HCT116 (cell line): ENCODE measurements at regions not wholly inside any gene's neighbourhood (a gene's known extent, or its start where the extent isn't known, plus 50 kb on each side); places are given as distances from the start of the nearest gene placed in this dataset.

Experiments
- ATAC-seq: fragments of 200-7000 bp; cut with Tn5 transposase; 2 replicates; pipeline ENCODE4 v1.9.1; 2020; ENCODE audit warnings: mild to moderate bottlenecking, moderate library complexity
- BruUV-seq: library from RNA; stranded (reverse); fragments of 400-500 nt; replicated peaks from 2 replicates; lab custom pipeline; 2021; lab: Mats Ljungman, UMichigan
- CTCF ChIA-PET: fragments of 300-600 bp; sonication (Branson Sonifier 250); formaldehyde crosslinking; loops from one replicate; lab custom pipeline; 2021; ENCODE audit warnings: antibody characterized with exemption; lab: Charles Lee
- POLR2A ChIA-PET: fragments of 300-600, 350-600 bp; sonication (Branson Sonifier 250); formaldehyde crosslinking; loops from one replicate; lab custom pipeline; 2021; ENCODE audit warnings: antibody characterized with exemption; lab: Charles Lee
- RAD21 ChIA-PET, 2 experiments: fragments of 300-600 bp; sonication (Branson Sonifier 250); formaldehyde crosslinking; loops; one replicate each; lab custom pipeline; 2023; ENCODE audit warnings: low total read pairs in 2 of 2; ENCODE audit not compliant: uncharacterized antibody in 2 of 2, unreplicated experiment in 2 of 2, low non-redundant PET in 1 of 2; lab: Charles Lee
- DNase-seq: peaks from one replicate; pipeline ENCODE4 v3.0.0-alpha.2; 2010; ENCODE audit warnings: low read depth, low spot score
- H2AFZ ChIP-seq: fragments of 200-600 bp; shearing (Covaris generic), sonication (generic); 2 replicates; pipeline ENCODE4 v1.6.1; 2017; ENCODE audit warnings: low read depth, mixed run types, mixed read lengths, antibody characterized with exemption, low read length; ENCODE audit not compliant: poor library complexity, severe bottlenecking
- H3K27ac ChIP-seq: 2 replicates; pipeline ENCODE4 v1.5.1; 2012; ENCODE audit warnings: low read depth, low read length
- H3K27me3 ChIP-seq: fragments of 200-600 bp; sonication (generic); 2 replicates; pipeline ENCODE4 v1.6.1; 2016; ENCODE audit warnings: mixed run types, low read length, mixed read lengths; ENCODE audit not compliant: insufficient read depth
- H3K36me3 ChIP-seq, 2 experiments: fragments of 200-500 bp in 1 of 2; fragments of 200-600 bp in 1 of 2; sonication (Bioruptor generic) in 1 of 2; sonication (generic) in 1 of 2; 2 replicates each; pipeline versions ENCODE4 v1.5.1 to v1.6.1; 2014 to 2016; ENCODE audit warnings: low read length in 2 of 2, inconsistent platforms in 1 of 2, mixed read lengths in 1 of 2, mixed run types in 1 of 2; ENCODE audit not compliant: insufficient read depth in 2 of 2, control insufficient read depth in 1 of 2
- H3K4me1 ChIP-seq, 2 experiments: fragments of 200-600 bp in 1 of 2; sonication (generic) in 1 of 2; 2 replicates each; pipeline versions ENCODE4 v1.5.1 to v1.6.1; 2012 to 2017; ENCODE audit warnings: low read length in 2 of 2, inconsistent platforms in 1 of 2, mild to moderate bottlenecking in 1 of 2, mixed read lengths in 1 of 2, mixed run types in 1 of 2, moderate library complexity in 1 of 2; ENCODE audit not compliant: insufficient read depth in 2 of 2, control insufficient read depth in 1 of 2
- H3K4me2 ChIP-seq: fragments of 200-600 bp; sonication (generic); 2 replicates; pipeline ENCODE4 v1.6.1; 2017; ENCODE audit warnings: mixed run types, low read length, mixed read lengths
- H3K4me3 ChIP-seq, 2 experiments: fragments of 200-600 bp in 1 of 2; sonication (generic) in 1 of 2; replicated peaks in 1 of 2; 2 replicates each; pipeline ENCODE4 v1.5.1; 2011 to 2016; ENCODE audit warnings: low read length in 2 of 2, control low read depth in 1 of 2, low read depth in 1 of 2, mild to moderate bottlenecking in 1 of 2, mixed read lengths in 1 of 2, mixed run types in 1 of 2
- H3K79me2 ChIP-seq: fragments of 200-600 bp; sonication (generic); 2 replicates; pipeline ENCODE4 v1.6.1; 2017; ENCODE audit warnings: mild to moderate bottlenecking, mixed run types, low read length, moderate library complexity, mixed read lengths; ENCODE audit not compliant: insufficient read depth
- H3K9ac ChIP-seq: fragments of 200-600 bp; sonication (generic); 2 replicates; pipeline ENCODE4 v1.6.1; 2016; ENCODE audit warnings: low read length, mixed read lengths
- H3K9me2 ChIP-seq: fragments of 200-600 bp; sonication (generic), shearing (Covaris generic); 2 replicates; pipeline ENCODE4 v1.6.1; 2017; ENCODE audit warnings: mixed run types, mild to moderate bottlenecking, moderate library complexity; ENCODE audit not compliant: insufficient read depth
- H3K9me3 ChIP-seq, 2 experiments: fragments of 200-500 bp in 1 of 2; fragments of 200-600 bp in 1 of 2; sonication (Bioruptor generic) in 1 of 2; sonication (generic) in 1 of 2; 2 replicates each; pipeline ENCODE4 v1.6.1; 2014 to 2017; ENCODE audit warnings: low read length in 2 of 2, mixed read lengths in 2 of 2, inconsistent platforms in 1 of 2, low read depth in 1 of 2, mild to moderate bottlenecking in 1 of 2, mixed run types in 1 of 2, moderate library complexity in 1 of 2; ENCODE audit not compliant: control insufficient read depth in 1 of 2, insufficient read depth in 1 of 2
- H4K20me1 ChIP-seq: fragments of 200-600 bp; sonication (generic), shearing (Covaris generic); 2 replicates; pipeline ENCODE4 v1.6.1; 2017; ENCODE audit warnings: mixed run types, mild to moderate bottlenecking, moderate library complexity; ENCODE audit not compliant: insufficient read depth
- CEBPB ChIP-seq: IDR thresholded peaks from 2 replicates; pipeline ENCODE4 v1.6.1; 2012; ENCODE audit warnings: low read depth
- EGR1 ChIP-seq: IDR thresholded peaks from 2 replicates; pipeline ENCODE4 v1.6.1; 2012; ENCODE audit warnings: low read depth
- ELF1 ChIP-seq: IDR thresholded peaks from 2 replicates; pipeline ENCODE4 v1.6.1; 2012; ENCODE audit warnings: low read depth, borderline replicate concordance
- EZH2phosphoT487 ChIP-seq: fragments of 200-600 bp; IDR thresholded peaks from 2 replicates; pipeline ENCODE4 v1.6.1; 2018; ENCODE audit warnings: antibody characterized with exemption, borderline replicate concordance
- POLR2A ChIP-seq: IDR thresholded peaks from 2 replicates; pipeline ENCODE4 v1.7.0; 2011; ENCODE audit warnings: borderline replicate concordance; ENCODE audit not compliant: insufficient read depth, insufficient read length; ENCODE audit errors: extremely low read depth
- YY1 ChIP-seq: IDR thresholded peaks from 2 replicates; pipeline ENCODE4 v1.6.1; 2011; ENCODE audit warnings: low read length, low read depth, moderate library complexity, mild to moderate bottlenecking; ENCODE audit not compliant: insufficient replicate concordance; ENCODE audit errors: extremely low read depth
- ZFX ChIP-seq: fragments of 450-650 bp; IDR thresholded peaks from 2 replicates; pipeline ENCODE4 v1.6.1; 2017
- intact Hi-C: fragments of 100-400 bp; cut with micrococcal nuclease; formaldehyde crosslinking; loops from 2 replicates; pipeline ENCODE4 v1.10.0; 2022
- TF ChIP-seq, protein P1 (sequence below): IDR thresholded peaks from 2 replicates; pipeline ENCODE4 v1.6.1; 2012; ENCODE audit warnings: low read depth
- TF ChIP-seq, protein P2 (sequence below), 3 experiments: fragments of 200-600 bp in 1 of 3; sonication (generic) in 1 of 3; IDR thresholded peaks in 2 of 3; conservative IDR thresholded peaks in 1 of 3; 2 replicates each; pipeline ENCODE4 v1.5.1; 2012 to 2017; ENCODE audit warnings: low read depth in 2 of 3, low read length in 2 of 3, antibody characterized with exemption in 1 of 3, borderline replicate concordance in 1 of 3, control low read depth in 1 of 3, mild to moderate bottlenecking in 1 of 3, mixed read lengths in 1 of 3, mixed run types in 1 of 3, moderate library complexity in 1 of 3; ENCODE audit not compliant: insufficient read depth in 1 of 3
- TF ChIP-seq, protein P3 (sequence below): IDR thresholded peaks from 2 replicates; pipeline ENCODE4 v1.6.1; 2012
- TF ChIP-seq, protein P4 (sequence below): IDR thresholded peaks from 2 replicates; pipeline ENCODE4 v1.6.1; 2011; ENCODE audit warnings: mild to moderate bottlenecking, low read length, moderate library complexity; ENCODE audit not compliant: insufficient replicate concordance; ENCODE audit errors: extremely low read depth

DNA sequence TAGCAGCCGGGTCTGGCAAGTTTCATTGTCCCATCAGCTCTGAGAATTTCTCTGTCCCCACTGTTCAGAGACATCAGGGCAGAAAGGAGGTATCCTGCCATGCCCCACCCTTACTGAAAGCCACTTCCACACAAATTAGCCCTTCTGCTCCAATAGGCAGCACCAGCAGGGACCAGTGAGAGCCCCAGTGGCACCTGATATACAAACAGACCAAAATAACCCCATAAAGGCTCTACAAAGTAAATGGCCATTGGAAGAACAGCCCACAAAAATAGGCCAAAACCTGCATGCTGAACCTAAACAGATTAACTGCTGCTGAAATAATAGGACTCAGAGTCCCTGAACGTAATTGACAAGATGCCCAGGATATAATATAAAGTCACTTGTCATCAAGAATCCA is 199.9 kb downstream of the TMEM200A start:
- no peak for DNase-seq
- H3K9me3 ChIP-seq, result no peaks in the 10 kb centered on the region
- BruUV-seq, result no TSS peak
- intact Hi-C loops, result no loop called here
- no peak overlapping the region for H3K9ac ChIP-seq
- no peaks in the 10 kb centered on the region for H3K9me2 ChIP-seq
- H3K36me3 ChIP-seq, result no peaks in the 10 kb centered on the region
- H3K79me2 ChIP-seq, result no peaks in the 10 kb centered on the region
- CTCF ChIA-PET, result no interaction called here
- H3K27ac ChIP-seq, result no peak overlapping the region
- no peaks in the 10 kb centered on the region for H3K27me3 ChIP-seq
- TF ChIP-seq CEBPB, result no peak
- TF ChIP-seq, protein P1, sequence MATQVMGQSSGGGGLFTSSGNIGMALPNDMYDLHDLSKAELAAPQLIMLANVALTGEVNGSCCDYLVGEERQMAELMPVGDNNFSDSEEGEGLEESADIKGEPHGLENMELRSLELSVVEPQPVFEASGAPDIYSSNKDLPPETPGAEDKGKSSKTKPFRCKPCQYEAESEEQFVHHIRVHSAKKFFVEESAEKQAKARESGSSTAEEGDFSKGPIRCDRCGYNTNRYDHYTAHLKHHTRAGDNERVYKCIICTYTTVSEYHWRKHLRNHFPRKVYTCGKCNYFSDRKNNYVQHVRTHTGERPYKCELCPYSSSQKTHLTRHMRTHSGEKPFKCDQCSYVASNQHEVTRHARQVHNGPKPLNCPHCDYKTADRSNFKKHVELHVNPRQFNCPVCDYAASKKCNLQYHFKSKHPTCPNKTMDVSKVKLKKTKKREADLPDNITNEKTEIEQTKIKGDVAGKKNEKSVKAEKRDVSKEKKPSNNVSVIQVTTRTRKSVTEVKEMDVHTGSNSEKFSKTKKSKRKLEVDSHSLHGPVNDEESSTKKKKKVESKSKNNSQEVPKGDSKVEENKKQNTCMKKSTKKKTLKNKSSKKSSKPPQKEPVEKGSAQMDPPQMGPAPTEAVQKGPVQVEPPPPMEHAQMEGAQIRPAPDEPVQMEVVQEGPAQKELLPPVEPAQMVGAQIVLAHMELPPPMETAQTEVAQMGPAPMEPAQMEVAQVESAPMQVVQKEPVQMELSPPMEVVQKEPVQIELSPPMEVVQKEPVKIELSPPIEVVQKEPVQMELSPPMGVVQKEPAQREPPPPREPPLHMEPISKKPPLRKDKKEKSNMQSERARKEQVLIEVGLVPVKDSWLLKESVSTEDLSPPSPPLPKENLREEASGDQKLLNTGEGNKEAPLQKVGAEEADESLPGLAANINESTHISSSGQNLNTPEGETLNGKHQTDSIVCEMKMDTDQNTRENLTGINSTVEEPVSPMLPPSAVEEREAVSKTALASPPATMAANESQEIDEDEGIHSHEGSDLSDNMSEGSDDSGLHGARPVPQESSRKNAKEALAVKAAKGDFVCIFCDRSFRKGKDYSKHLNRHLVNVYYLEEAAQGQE, result no peak
- TF ChIP-seq, protein P2, sequence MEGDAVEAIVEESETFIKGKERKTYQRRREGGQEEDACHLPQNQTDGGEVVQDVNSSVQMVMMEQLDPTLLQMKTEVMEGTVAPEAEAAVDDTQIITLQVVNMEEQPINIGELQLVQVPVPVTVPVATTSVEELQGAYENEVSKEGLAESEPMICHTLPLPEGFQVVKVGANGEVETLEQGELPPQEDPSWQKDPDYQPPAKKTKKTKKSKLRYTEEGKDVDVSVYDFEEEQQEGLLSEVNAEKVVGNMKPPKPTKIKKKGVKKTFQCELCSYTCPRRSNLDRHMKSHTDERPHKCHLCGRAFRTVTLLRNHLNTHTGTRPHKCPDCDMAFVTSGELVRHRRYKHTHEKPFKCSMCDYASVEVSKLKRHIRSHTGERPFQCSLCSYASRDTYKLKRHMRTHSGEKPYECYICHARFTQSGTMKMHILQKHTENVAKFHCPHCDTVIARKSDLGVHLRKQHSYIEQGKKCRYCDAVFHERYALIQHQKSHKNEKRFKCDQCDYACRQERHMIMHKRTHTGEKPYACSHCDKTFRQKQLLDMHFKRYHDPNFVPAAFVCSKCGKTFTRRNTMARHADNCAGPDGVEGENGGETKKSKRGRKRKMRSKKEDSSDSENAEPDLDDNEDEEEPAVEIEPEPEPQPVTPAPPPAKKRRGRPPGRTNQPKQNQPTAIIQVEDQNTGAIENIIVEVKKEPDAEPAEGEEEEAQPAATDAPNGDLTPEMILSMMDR (IDR thresholded peaks at IDR 0.05 in 2 of 3, conservative IDR thresholded peaks at IDR 0.05 in 1 of 3; ENCODE audit: borderline replicate concordance in 1 of 3, insufficient read depth in 1 of 3, low read depth in 2 of 3, low read length in 2 of 3), result no peak
- no peak for TF ChIP-seq ZFX
- TF ChIP-seq POLR2A, result no peak
- no peak for TF ChIP-seq EZH2phosphoT487
- TF ChIP-seq YY1, result no peak
- TF ChIP-seq EGR1, result no peak
- no peak for TF ChIP-seq ELF1
- TF ChIP-seq, protein P3, sequence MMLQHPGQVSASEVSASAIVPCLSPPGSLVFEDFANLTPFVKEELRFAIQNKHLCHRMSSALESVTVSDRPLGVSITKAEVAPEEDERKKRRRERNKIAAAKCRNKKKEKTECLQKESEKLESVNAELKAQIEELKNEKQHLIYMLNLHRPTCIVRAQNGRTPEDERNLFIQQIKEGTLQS, result no peak
- TF ChIP-seq, protein P4, sequence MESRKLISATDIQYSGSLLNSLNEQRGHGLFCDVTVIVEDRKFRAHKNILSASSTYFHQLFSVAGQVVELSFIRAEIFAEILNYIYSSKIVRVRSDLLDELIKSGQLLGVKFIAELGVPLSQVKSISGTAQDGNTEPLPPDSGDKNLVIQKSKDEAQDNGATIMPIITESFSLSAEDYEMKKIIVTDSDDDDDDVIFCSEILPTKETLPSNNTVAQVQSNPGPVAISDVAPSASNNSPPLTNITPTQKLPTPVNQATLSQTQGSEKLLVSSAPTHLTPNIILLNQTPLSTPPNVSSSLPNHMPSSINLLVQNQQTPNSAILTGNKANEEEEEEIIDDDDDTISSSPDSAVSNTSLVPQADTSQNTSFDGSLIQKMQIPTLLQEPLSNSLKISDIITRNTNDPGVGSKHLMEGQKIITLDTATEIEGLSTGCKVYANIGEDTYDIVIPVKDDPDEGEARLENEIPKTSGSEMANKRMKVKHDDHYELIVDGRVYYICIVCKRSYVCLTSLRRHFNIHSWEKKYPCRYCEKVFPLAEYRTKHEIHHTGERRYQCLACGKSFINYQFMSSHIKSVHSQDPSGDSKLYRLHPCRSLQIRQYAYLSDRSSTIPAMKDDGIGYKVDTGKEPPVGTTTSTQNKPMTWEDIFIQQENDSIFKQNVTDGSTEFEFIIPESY, result no peak
- TF ChIP-seq, all 23 proteins: peak for 0
- Histone ChIP-seq H4K20me1 (no peaks in the 10 kb centered on the region), H3K4me3 (no peak overlapping the region), H3K4me2 (no peak overlapping the region), H3K4me1 (no peaks in the 10 kb centered on the region), H2AFZ (peak overlapping the region; percentile 51)
- ChIA-PET RAD21 (no interaction called here), POLR2A (no interaction called here)
- ATAC-seq, result no peak
